ENCODE measurements at regions not wholly inside any gene's neighbourhood (a gene's known extent, or its start where the extent isn't known, plus 50 kb on each side); places are given as distances from the start of the nearest gene placed in this dataset.

GRCh38 chr1:229001467-229002011 is 266.3 kb downstream of the RHOU start:
- Mint-ChIP-seq H3K27me3 (ENCODE audit: low read depth in 2 of 2) (peaks cover 0 to 2% of the 10 kb centered on the region in 2 donors), H3K27ac (no peak overlapping the region), H3K36me3 (no peaks in the 10 kb centered on the region), H3K4me3 (no peak overlapping the region), H3K9me3 (no peaks in the 10 kb centered on the region), H3K4me1 (peaks cover 6 to 7% of the 10 kb centered on the region in 2 donors)
- ATAC-seq (no peak), DNase-seq (peak in 1 of 2 donors; percentile 15)
- TF ChIP-seq CTCF (IDR thresholded peaks at IDR 0.05) = no peak
- Histone ChIP-seq H3K36me3 (ENCODE audit: control insufficient read depth, insufficient read depth, low read length) (no peaks in the 10 kb centered on the region), H3K4me3 (ENCODE audit: low read length) (no peak overlapping the region), H3K9me3 (ENCODE audit: control insufficient read depth, insufficient read depth, low read length) (no peaks in the 10 kb centered on the region), H3K4me1 (ENCODE audit: control insufficient read depth, insufficient read depth, low read length) (peaks cover 3% of the 10 kb centered on the region), H3K27me3 (ENCODE audit: control insufficient read depth, insufficient read depth, low read length) (no peaks in the 10 kb centered on the region), H3K27ac (ENCODE audit: low read length) (no peak overlapping the region)
- WGBS (ENCODE audit: insufficient coverage) = 4% methylated on average over 1 of the region's 1 CpG
- intact Hi-C loops (cut with micrococcal nuclease) = no loop called here

- Mint-ChIP-seq H3K4me3 (no peak overlapping the region), H3K27ac (no peak overlapping the region), H3K9me3 (no peaks in the 10 kb centered on the region), H3K36me3 (no peaks in the 10 kb centered on the region), H3K4me1 (peaks cover 6 to 7% of the 10 kb centered on the region in 2 donors), H3K27me3 (ENCODE audit: low read depth in 2 of 2) (peaks cover 0 to 2% of the 10 kb centered on the region in 2 donors)
- ATAC-seq (no peak), DNase-seq (no peak)
- Histone ChIP-seq H3K27me3 (ENCODE audit: control insufficient read depth, insufficient read depth, low read length) (no peaks in the 10 kb centered on the region), H3K4me3 (ENCODE audit: low read length) (no peak overlapping the region), H3K27ac (ENCODE audit: low read length) (no peak overlapping the region), H3K4me1 (ENCODE audit: control insufficient read depth, insufficient read depth, low read length) (peaks cover 3% of the 10 kb centered on the region), H3K36me3 (ENCODE audit: control insufficient read depth, insufficient read depth, low read length) (no peaks in the 10 kb centered on the region), H3K9me3 (ENCODE audit: control insufficient read depth, insufficient read depth, low read length) (no peaks in the 10 kb centered on the region)
- intact Hi-C loops (cut with micrococcal nuclease) = no loop called here
- TF ChIP-seq CTCF (IDR thresholded peaks at IDR 0.05) = no peak
- 84% methylated on average over 2 of the region's 3 CpGs for whole genome bisulfite sequencing (ENCODE audit: insufficient coverage)
Measured at GRCh38 chr1:229002037-229002436, 266.8 kb downstream of the RHOU start.

- Mint-ChIP-seq H3K4me3 (no peak overlapping the region), H3K9me3 (no peaks in the 10 kb centered on the region), H3K27me3 (ENCODE audit: low read depth in 2 of 2) (peaks cover 0 to 2% of the 10 kb centered on the region in 2 donors), H3K36me3 (no peaks in the 10 kb centered on the region), H3K4me1 (peaks cover 6 to 7% of the 10 kb centered on the region in 2 donors), H3K27ac (no peak overlapping the region)
- H3K36me3 ChIP-seq (ENCODE audit: control insufficient read depth, insufficient read depth, low read length) = no peaks in the 10 kb centered on the region
- intact Hi-C loops (cut with micrococcal nuclease) = no loop called here
- H3K4me3 ChIP-seq (ENCODE audit: low read length) = no peak overlapping the region
- H3K27me3 ChIP-seq (ENCODE audit: control insufficient read depth, insufficient read depth, low read length) = no peaks in the 10 kb centered on the region
- DNase-seq = no peak
- ATAC-seq = no peak
- TF ChIP-seq CTCF (IDR thresholded peaks at IDR 0.05) = no peak
- WGBS (ENCODE audit: insufficient coverage) = 84% methylated on average over 3 of the region's 4 CpGs
- peaks cover 3% of the 10 kb centered on the region for H3K4me1 ChIP-seq (ENCODE audit: control insufficient read depth, insufficient read depth, low read length)
- H3K27ac ChIP-seq (ENCODE audit: low read length) = no peak overlapping the region
- H3K9me3 ChIP-seq (ENCODE audit: control insufficient read depth, insufficient read depth, low read length) = no peaks in the 10 kb centered on the region
Measured at GRCh38 chr1:229002451-229002960, 267.2 kb downstream of the RHOU start.
